NOMO-1 (cell line): ENCODE measurements at regions not wholly inside any gene's neighbourhood (a gene's known extent, or its start where the extent isn't known, plus 50 kb on each side); places are given as distances from the start of the nearest gene placed in this dataset.
"Not testable (repeated sequence)": the region's sequence is repeated elsewhere in the genome, so short reads cannot be mapped to it uniquely, and the experiment has no call there.

Experiments used
- DNase-seq, 2 experiments: peaks; one replicate each; lab custom pipeline; 2025; ENCODE audit not compliant: unreplicated experiment in 2 of 2; lab: John Stamatoyannopoulos, UW

DNA sequence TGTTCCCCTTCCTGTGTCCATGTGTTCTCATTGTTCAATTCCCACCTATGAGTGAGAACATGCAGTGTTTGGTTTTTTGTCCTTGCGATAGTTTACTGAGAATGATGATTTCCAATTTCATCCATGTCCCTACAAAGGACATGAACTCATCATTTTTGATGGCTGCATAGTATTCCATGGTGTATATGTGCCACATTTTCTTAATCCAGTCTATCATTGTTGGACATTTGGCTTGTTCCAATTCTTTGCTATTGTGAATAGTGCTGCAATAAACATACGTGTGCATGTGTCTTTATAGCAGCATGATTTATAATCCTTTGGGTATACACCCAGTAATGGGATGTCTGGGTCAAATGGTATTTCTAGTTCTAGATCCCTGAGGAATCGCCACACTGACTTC, 712.5 kb upstream of the ADGRB3 start:
- DNase-seq: not testable (repeated sequence)

DNA sequence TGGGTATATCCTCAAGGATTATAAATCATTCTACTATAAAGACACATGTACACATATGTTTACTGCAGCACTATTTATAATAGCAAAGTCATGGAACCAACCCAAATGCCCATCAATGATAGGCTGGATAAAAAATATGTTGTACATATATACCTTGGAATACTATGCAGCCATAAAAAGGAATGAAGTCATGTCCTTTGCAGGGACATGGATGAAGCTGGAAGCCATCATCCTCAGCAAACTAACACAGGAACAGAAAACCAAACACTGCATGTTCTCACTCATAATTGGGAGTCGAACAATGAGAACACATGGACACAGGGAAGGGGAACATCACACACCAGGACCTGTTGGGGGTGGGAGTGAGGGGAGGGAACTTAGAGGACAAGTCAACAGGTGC, 715.0 kb upstream of the ADGRB3 start:
- DNase-seq: not testable (repeated sequence)

DNA sequence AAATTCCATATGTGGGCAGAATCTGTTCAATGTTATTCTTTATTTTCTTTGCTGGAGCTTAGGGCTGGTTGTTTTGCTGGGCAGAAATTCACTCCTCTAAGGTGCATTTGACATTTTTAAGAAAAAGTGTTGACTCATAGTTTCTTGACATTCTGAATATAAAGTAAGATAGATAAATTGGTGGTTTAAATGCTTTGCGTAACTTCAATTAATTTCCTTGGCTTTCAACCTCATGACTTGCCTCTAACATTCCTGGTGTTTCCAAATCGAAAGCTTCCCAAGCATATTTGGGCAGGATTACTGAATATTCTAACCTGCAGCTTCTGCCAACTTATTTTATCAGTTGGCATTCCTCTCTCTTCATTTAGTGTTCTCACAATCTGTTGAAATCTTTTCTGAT, 718.7 kb upstream of the ADGRB3 start:
- no peak for DNase-seq

DNA sequence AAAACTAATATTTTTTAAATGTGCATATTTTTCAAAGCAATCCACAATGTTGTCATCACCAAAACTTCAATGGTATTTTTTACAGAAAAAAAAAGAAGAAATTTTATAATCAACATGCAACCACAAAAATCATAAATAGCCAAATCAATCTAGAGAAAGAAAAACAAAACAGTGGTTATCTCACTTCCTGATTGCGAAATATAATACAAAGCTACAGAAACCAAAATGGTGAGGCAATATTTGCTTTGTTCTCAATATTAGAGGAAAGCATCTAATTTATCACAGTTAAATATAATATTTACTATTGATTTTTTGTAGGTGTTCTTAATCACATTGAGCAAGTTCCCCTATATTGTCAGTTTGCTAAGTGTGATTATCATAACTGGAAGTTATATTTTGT, 720.7 kb upstream of the ADGRB3 start:
- no peak for DNase-seq

GRCh38 chr6:67909354-67909753, 725.7 kb upstream of the ADGRB3 start:
- DNase-seq: no peak

DNA sequence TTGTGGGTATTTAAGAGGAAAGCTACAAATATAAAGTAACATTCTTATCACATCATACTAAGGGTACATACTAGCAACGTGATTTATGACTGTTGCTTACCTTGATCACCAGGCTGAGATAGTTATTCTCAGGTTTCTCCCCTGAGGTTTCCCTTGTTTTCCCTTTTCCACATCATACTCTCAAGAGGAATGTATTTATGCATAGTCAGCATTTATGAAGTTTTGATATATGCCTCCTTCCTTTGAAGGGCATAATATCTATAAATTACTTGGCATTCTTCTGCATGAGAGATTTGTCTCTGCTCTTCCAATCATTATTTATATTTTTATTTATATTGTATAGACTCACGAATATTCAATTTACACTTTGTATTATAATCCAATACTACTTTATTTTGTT, 726.7 kb upstream of the ADGRB3 start:
- DNase-seq: no peak

DNA sequence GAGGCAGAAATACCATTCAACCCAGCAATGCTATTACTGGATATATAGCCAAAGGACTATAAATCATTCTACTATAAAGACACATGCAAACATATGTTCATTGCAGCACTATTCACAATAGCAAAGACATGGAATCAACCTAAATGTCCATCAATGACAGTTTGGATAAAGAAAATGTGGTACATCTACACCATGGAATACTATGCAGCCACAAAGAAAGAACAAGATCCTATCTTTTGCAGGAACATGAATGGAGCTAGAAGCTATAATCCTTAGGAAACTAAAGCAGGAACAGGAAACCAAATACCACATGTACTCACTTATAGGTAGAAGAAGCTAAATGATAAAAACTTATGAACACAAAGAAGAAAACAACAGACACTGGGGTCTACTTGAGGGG, 730.3 kb upstream of the ADGRB3 start:
- DNase-seq: not testable (repeated sequence)

DNA sequence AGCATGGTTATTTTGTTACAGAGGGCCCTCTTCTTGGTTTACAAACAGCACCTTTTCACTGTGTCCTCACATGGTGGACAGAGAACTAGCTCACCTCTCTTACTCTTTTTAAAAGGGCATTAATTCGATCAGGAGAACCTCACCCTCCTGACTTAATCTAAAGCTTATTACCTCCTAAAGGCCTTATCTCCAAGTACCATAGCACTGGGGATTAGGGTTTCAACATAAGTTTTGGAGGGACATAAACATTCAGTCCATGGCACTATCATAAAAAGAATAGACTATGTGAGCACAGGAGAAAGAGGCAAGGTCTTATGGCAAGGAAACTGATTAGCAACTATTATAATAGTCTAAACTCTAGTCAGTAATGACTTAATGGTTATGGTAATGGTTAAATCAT, 736.2 kb upstream of the ADGRB3 start:
- DNase-seq: no peak

DNA sequence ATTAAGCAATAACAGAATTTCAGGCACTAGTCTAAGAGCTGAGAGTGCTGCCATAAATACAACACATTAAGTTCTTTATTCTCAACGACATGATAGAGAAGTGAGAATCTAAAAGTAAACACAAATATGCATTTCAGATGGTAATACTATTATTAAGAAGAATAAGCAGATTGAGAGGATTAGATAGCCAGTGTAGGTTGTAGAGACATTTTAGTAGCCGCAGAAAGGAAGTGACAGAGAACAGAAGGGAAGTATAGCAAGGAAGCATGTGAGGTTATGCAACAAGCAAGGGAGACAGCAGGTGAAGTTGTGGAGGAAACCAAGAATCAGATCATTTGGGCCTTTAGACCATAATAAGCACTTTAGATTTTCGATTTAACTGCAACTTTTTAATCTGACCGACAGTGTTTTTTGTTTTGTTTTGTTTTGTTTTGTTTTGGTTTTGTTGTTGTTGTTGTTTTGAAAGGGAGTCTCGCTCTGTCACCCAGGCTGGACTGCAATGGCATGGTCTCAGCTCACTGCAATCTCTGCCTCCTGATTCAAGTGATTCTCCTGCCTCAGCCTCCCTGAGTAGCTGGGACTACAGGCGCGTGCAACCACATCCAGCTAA, 737.0 kb upstream of the ADGRB3 start:
- DNase-seq: peak; percentile 17 to 56

DNA sequence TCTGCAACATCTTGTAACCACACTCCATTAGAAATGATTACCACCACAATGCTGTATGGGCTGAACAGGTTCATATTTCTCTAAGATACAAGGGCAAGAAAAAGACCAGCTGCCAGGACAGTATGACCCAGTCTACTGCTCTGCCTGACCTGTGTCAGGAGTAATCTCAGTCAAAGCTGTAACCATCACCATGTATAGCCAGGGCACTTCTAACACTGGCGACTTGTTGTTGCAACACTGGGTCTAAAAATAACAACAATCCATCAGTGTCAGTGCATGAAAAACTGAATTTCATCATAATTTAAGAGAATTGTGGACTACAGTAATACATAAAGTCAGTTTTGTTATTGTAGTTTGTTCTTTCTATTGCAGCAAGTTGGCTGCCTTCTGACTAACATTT, 738.6 kb upstream of the ADGRB3 start:
- peak; percentile 27 to 81 for DNase-seq

- DNase-seq: no peak
These were observed 745.4 kb upstream of the ADGRB3 start for GRCh38 chr6:67889682-67889995.

DNA sequence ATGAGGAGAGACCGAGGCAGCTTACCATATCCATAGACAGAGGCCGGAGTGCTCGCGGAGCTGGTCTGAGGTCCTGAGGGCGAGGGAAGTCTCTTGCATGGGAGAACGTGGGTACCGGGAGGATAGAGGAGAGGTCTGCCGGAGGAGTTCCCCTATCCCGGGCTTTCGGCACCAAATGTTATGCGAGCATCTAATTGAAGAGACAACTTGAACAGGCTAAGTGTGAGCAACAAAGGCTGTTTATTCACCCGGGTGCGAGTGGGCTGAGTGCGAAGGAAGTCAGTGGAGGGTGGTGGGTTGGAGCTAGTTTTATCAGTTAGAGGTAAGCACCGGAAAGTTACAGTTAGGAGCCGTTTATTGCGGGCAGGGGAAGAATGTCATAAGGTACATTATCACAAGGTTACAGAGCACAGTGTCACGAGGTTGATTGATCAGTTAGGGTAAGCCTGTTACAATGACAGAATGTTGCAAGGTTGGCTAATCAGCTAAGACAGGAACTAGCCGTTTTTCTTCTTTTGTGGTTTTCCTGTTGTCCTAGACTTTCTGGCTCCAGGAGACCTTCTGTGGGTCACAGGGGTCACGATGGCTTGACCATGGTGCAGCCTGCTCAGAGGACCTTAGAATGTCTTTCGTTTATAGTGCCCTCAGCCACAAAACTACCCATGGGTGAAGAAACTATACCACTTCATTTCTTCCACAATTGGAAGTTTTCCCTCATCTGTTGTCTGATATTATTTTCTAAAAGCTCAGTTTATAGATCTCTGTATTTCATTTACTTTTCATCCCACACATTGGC, 746.0 kb upstream of the ADGRB3 start:
- DNase-seq: peak; percentile 19 to 56

- DNase-seq: no peak
These were observed 746.6 kb upstream of the ADGRB3 start for GRCh38 chr6:67888546-67888885.

GRCh38 chr6:67887747-67888545, 747.1 kb upstream of the ADGRB3 start:
- DNase-seq: no peak

GRCh38 chr6:67887419-67887746, 747.7 kb upstream of the ADGRB3 start:
- DNase-seq: no peak

GRCh38 chr6:67886840-67887292, 748.2 kb upstream of the ADGRB3 start:
- no peak for DNase-seq

DNA sequence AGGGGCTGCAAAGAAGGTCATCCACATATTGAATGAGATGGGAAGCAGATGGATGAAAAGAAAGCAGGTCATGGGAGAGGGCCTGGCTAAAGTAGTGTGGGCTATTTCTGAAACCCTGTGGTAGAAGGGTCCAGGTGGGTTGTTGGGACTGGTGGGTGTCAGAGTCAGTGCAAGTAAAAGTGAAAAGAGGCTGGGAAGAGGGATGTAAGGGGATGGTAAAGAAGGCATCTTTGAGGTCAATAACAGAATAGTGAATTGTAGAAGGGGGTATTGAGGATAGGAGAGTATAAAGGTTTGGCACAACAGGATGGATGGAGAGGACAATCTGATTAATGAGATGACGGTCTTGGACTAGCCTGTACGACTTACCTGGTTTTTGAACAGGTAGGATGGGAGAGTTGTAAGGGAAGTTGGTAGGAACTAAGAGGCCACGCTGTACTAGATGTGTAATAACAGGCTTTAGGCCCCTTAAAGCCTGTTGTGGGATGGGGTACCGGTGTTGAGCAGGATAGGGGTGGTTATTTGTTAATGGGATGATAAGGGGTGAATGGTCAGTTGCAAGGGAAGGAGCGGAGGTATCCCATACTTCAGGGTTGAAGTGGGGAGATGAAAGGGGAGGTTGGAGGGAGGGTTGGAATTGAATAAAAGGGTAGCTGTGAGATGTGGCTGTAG, 748.9 kb upstream of the ADGRB3 start:
- DNase-seq: no peak

GRCh38 chr6:67885081-67886033, 749.7 kb upstream of the ADGRB3 start:
- DNase-seq: no peak

GRCh38 chr6:67884442-67884841, 750.6 kb upstream of the ADGRB3 start:
- no peak for DNase-seq
